DND-41 (cell line): ENCODE measurements at regions not wholly inside any gene's neighbourhood (a gene's known extent, or its start where the extent isn't known, plus 50 kb on each side); places are given as distances from the start of the nearest gene placed in this dataset.

Experiments used
- EZH2 ChIP-seq: IDR thresholded peaks from 3 replicates; pipeline ENCODE4 v1.6.1; 2012; ENCODE audit warnings: borderline replicate concordance, low read depth, mild to moderate bottlenecking, moderate library complexity, low read length, inconsistent platforms; ENCODE audit not compliant: severe bottlenecking
- TF ChIP-seq, protein P1 (sequence below): IDR thresholded peaks from 2 replicates; pipeline ENCODE4 v1.5.1; 2012; ENCODE audit warnings: borderline replicate concordance, low read length, moderate library complexity, mild to moderate bottlenecking; ENCODE audit not compliant: poor library complexity, severe bottlenecking; ENCODE audit errors: extremely low read depth

DNA sequence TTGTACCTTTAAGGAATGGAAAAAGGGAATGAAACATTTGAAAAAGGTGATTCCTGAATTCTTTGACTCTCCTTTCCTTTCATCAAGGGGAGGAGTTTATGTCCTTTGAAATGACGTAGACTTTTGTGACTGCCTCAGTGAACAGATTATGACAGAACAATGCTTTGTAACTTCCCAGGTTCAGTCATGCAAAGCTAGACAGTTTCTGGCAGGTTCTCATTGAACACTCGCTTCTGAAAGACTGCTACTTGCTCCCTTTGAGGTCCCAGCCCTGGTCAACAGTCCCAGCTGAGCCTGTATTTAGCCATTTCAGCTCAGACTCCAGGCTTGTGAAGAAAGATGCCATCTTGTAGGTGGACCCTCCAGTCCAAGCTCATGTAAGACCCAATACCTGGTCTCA is 1178.9 kb downstream of the BCL11B start:
- TF ChIP-seq, protein P1, sequence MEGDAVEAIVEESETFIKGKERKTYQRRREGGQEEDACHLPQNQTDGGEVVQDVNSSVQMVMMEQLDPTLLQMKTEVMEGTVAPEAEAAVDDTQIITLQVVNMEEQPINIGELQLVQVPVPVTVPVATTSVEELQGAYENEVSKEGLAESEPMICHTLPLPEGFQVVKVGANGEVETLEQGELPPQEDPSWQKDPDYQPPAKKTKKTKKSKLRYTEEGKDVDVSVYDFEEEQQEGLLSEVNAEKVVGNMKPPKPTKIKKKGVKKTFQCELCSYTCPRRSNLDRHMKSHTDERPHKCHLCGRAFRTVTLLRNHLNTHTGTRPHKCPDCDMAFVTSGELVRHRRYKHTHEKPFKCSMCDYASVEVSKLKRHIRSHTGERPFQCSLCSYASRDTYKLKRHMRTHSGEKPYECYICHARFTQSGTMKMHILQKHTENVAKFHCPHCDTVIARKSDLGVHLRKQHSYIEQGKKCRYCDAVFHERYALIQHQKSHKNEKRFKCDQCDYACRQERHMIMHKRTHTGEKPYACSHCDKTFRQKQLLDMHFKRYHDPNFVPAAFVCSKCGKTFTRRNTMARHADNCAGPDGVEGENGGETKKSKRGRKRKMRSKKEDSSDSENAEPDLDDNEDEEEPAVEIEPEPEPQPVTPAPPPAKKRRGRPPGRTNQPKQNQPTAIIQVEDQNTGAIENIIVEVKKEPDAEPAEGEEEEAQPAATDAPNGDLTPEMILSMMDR: no peak
- TF ChIP-seq EZH2: no peak
